ENCODE measurements at regions not wholly inside any gene's neighbourhood (a gene's known extent, or its start where the extent isn't known, plus 50 kb on each side); places are given as distances from the start of the nearest gene placed in this dataset.

DNA sequence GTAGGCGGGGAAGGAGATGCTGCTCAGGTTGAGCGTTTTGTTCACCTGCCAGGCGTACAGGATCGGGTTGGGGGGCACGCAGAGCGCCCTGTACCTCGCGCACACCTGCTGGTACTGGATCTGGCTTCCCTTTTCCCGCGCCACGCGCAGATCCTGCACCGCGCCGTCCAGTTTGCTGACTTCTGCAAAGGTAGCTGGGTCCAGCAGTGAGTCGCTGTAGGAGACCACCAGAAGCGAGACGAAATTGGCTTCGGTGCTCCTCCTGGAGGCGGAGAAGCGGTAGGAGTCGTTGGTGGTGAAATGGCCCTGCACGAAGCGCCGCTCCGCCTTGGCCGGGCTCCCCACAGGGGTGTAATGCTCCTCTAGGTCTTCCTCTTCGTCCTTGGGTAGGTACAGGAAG, 90.7 kb upstream of the RAB18 start:
- TF ChIP-seq, protein P1, sequence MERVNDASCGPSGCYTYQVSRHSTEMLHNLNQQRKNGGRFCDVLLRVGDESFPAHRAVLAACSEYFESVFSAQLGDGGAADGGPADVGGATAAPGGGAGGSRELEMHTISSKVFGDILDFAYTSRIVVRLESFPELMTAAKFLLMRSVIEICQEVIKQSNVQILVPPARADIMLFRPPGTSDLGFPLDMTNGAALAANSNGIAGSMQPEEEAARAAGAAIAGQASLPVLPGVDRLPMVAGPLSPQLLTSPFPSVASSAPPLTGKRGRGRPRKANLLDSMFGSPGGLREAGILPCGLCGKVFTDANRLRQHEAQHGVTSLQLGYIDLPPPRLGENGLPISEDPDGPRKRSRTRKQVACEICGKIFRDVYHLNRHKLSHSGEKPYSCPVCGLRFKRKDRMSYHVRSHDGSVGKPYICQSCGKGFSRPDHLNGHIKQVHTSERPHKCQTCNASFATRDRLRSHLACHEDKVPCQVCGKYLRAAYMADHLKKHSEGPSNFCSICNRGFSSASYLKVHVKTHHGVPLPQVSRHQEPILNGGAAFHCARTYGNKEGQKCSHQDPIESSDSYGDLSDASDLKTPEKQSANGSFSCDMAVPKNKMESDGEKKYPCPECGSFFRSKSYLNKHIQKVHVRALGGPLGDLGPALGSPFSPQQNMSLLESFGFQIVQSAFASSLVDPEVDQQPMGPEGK (CRISPR knock-in tag; IDR thresholded peaks at IDR 0.05; ENCODE audit: borderline replicate concordance): no peak
- TF ChIP-seq ISL1 (CRISPR knock-in tag; IDR thresholded peaks at IDR 0.05): no peak
- no peak for TF ChIP-seq TOX (CRISPR knock-in tag; IDR thresholded peaks at IDR 0.05; ENCODE audit: borderline replicate concordance)
- TF ChIP-seq CSDC2 (CRISPR knock-in tag; IDR thresholded peaks at IDR 0.05): no peak
